ENCODE measurements at regions not wholly inside any gene's neighbourhood (a gene's known extent, or its start where the extent isn't known, plus 50 kb on each side); places are given as distances from the start of the nearest gene placed in this dataset.

- ATAC-seq, result peak; percentile 74 to 85
Observed at GRCh38 chr2:12514631-12515437, 201.9 kb upstream of the TRIB2 start.

DNA sequence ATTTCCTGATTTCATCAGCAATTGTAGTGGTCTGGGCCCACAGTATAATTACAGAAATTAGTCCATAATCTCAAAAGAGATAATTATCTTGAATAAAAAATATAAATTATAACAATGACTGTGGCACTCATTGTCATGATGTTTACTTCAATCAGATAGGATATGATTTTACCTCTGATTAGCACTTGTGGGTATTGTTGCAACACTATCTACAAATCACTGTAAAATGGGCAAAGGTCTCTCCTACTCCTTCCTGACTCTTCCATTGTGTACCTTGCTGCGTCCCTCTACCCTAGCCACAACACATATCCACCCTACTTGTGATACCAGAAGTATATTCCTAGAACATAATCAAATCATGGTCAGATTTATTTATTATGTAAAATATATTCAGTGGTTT, 200.9 kb upstream of the TRIB2 start:
- no peak for ATAC-seq

DNA sequence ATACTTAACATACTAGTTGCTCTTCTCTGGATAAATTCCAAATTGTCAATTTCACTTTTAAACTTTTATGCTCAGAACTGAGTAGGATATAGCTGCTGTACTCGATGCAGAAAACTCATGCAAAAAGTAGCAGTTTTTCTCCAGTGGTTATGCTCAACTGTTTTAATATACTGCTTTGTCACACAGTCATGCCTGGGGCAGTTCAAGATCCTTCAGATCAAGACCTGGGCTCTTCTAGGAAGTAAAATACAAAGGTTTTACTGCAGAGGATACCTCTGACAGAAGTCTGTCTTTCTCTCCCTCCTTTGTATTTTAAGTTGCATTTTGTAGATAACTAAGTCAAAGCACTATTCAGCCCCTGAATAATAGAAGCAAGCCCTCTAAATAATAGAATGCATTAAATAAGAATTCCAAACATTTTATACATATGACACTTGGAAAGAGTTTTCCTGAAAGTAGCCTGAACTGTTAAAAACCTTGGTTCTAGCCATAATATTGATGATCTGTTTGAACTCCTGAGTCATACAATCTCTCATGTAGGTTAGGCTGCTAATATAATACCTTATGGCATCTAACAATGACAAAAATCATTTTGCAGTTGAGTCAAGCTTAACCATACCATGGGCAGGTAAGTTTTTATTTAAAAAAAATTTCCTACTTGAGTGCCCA, 183.3 kb upstream of the TRIB2 start:
- ATAC-seq, result no peak

DNA sequence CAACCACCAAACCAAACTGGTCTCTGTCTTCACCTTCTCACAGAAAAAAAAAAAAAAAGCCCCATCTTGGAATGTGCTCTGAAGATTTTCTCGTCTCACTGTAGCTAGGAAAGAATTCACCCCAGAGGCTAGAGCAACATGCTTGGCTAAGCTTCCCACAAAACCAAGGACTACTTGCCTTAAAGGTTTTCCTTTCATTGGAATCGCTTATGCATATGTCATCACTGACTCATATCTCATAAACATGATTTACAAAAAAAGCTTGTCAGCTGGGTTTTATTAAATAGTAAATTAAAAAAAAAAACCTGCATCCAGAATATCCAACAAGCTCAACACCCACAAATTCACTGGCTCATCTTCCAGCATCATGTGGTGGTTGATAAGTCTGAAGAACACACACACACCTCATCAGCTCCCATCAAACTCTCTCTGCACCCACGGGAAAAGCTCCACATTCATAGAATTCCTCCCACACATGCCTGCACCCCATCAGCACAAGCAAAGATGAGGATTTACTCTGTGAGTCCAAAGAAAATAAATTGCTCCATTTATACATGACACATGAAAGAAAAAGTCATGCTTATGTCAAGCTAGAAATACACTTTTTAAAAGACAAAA, 182.0 kb upstream of the TRIB2 start:
- no peak for ATAC-seq

DNA sequence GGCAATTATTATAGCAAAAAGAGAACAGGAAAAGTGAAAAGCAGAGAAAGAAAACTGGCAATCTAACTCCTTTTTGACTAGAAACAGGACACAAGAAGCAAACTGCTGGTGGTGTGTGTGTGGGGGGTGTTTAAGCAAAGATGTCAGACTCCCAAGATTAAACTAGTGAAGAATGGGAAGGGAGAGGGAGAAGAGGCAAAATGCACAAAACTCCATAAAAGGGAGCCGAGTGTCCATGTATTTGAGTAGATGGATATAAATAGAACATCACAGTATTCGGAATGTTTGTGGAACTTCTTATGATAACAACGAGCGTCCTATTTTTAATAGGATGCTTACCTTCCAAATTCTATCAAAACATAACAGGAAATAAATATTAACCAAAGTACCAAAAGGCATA, 179.8 kb upstream of the TRIB2 start:
- no peak for ATAC-seq

GRCh38 chr2:12538138-12538694, 178.5 kb upstream of the TRIB2 start:
- ATAC-seq, result no peak

DNA sequence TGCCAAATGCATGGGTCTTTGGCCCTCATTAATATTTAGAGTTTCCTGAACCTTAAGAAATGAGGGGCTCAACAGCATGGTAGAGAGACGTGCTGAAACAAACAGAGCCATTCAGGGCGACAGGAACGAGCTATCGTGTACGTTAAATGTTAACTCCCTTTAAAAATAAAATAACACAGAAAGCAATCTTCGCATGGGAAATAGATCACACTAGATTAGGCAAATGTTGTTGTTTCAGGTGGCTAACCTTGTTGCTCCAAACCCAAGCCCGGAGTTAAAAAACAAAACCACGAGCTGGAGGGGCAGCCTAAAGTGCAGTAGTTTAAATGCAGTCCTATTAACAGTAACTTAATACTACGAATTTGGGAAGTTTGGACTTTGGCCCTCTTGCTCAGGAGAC, 177.4 kb upstream of the TRIB2 start:
- no peak for ATAC-seq

- ATAC-seq, result no peak
Observed at GRCh38 chr2:12539776-12540562, 176.8 kb upstream of the TRIB2 start.

- ATAC-seq, result no peak
Observed at GRCh38 chr2:12543076-12543977, 173.4 kb upstream of the TRIB2 start.

GRCh38 chr2:12543978-12544558, 172.7 kb upstream of the TRIB2 start:
- peak in 1 of 2 donors; percentile 49 for ATAC-seq

- no peak for ATAC-seq
Observed at GRCh38 chr2:12547566-12548170, 169.1 kb upstream of the TRIB2 start.

DNA sequence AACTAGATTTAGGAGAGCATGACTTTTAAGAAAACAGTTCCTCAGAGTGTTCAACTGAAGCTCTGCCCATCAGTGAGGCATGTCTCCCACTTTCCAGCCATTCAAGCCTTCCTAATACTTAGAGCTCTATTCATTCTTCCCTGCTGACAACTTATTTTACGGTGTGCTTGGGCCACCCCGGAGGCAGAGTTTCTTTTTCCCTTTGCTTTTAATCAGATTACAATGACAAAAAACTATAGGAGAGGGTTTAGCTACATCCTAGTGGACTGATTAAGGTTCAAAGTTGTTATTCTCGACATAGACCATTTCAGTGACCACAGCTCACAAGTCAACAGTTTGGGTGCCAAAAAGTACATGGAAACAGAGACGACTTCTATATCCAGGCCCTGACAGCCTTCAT, 167.8 kb upstream of the TRIB2 start:
- no peak for ATAC-seq

- ATAC-seq, result no peak
Observed at GRCh38 chr2:12549641-12550040, 167.1 kb upstream of the TRIB2 start.

GRCh38 chr2:12552092-12552491, 164.6 kb upstream of the TRIB2 start:
- no peak for ATAC-seq

GRCh38 chr2:12554224-12555011, 162.3 kb upstream of the TRIB2 start:
- ATAC-seq, result no peak

GRCh38 chr2:12555012-12555645, 161.6 kb upstream of the TRIB2 start:
- ATAC-seq, result peak; percentile 88 to 89

DNA sequence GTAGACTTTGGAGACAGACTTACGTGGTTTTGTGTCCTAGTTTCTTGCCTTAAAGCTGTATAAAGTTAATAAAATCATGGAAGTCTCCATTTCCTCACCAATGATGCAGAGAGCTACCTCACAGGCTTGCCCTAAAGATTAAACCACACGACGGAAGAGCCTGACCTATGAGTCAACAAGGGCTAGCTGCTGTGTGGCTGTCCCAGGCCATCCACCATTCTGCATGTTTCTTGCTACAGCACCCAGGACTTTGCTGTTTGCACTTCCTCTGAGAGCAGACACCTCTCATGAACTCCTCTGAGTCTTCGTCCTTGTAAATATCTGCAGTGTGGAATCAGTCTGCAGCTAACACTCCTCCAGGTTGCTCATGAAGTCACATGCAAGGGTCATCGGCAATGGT, 160.0 kb upstream of the TRIB2 start:
- peak; percentile 40 to 54 for ATAC-seq

DNA sequence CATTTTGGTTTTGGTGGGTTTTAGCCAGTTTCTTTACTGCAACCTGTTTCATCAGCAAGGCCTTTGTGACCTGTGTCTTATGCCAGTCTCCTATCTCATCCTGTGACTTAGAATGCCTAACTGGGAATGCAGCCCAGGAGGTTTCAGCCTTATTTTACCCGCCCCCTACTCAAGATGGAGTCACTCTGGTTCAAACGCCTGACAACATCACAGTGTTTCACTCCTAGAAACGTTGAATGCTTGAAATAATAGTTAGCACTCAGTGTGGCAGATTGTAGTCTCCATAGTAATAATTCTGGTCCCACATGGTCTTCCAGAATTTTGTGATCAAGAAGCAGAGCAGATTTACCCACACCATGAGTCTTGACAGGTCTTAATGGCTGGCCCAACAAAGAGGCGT, 159.0 kb upstream of the TRIB2 start:
- no peak for ATAC-seq

DNA sequence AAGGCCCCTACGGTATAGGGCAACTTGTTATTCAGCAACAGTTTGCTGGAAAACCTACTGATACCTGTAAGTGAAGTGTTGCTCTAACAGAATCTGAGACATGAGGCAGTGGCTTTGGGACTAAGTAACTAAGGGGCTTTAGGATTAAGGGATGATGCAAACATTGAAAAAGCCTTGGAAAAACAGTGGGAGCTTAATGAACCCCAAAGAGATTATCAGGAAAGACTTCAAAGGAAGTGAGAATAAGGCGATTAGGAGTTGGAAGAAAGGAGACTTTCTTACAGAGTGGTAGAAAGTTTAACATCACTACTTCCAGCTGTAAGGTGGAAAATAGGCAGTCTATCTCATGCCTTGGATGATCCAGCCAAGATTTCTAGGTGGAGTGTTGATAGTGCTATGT, 158.2 kb upstream of the TRIB2 start:
- no peak for ATAC-seq

- no peak for ATAC-seq
Observed at GRCh38 chr2:12560618-12561017, 156.1 kb upstream of the TRIB2 start.
